ENCODE measurements at regions not wholly inside any gene's neighbourhood (a gene's known extent, or its start where the extent isn't known, plus 50 kb on each side); places are given as distances from the start of the nearest gene placed in this dataset.

GRCh38 chr10:130817674-130818073 is 493.8 kb downstream of the TCERG1L start:
- WGBS (ENCODE audit: extremely low coverage, insufficient read length, low lambda C conversion rate) = no CpG with 5 or more reads among the region's 6 CpGs
- Mint-ChIP-seq H3K27ac (no peak overlapping the region), H3K36me3 (ENCODE audit: insufficient read depth in 1 of 3, low read depth in 3 of 3) (no peaks in the 10 kb centered on the region; a peak in 1 of 7 replicates), H3K4me3 (no peak overlapping the region), H3K4me1 (peaks cover 18 to 19% of the 10 kb centered on the region in 2 experiments), H3K27me3 (ENCODE audit: low read depth) (peaks cover 7% of the 10 kb centered on the region; the same call in 1 of the 2 replicates), H3K9me3 (peaks cover 0 to 5% of the 10 kb centered on the region in 2 experiments; a peak in 3 of 5 replicates)
- Histone ChIP-seq H4K20me1 (ENCODE audit: control insufficient read depth, insufficient read depth, insufficient read length) (no peaks in the 10 kb centered on the region), H3K4me1 (ENCODE audit: insufficient read depth, low read length) (peaks cover 3% of the 10 kb centered on the region; the same call in 1 of the 2 replicates), H3K56ac (ENCODE audit: insufficient read length, low read depth, low read length) (no peak overlapping the region), H3K79me2 (ENCODE audit: insufficient read depth, low read length) (no peaks in the 10 kb centered on the region), H3K18ac (ENCODE audit: insufficient read length, low read depth, low read length) (no peak overlapping the region), H3K14ac (ENCODE audit: insufficient read depth, low read length) (no peak overlapping the region), H3K79me1 (ENCODE audit: insufficient read depth, low read depth, low read length, poor library complexity, severe bottlenecking) (no peaks in the 10 kb centered on the region), H3K9ac (ENCODE audit: extremely low read depth, insufficient read length, low read length) (no peak overlapping the region), H3K27me3 (ENCODE audit: insufficient read depth, low read length) (no peaks in the 10 kb centered on the region), H3K4ac (ENCODE audit: low read depth, low read length) (no peak overlapping the region), H3K9me3 (ENCODE audit: control insufficient read depth, low read depth, low read length) (no peaks in the 10 kb centered on the region), H3T11ph (ENCODE audit: low read length) (no peak overlapping the region), H2AFZ (ENCODE audit: low read length) (no peak overlapping the region), H3K23me2 (ENCODE audit: insufficient read length, low read depth, low read length, poor library complexity, severe bottlenecking) (no peaks in the 10 kb centered on the region), H4K8ac (replicated peaks; ENCODE audit: insufficient read length, low read depth, low read length) (no peak overlapping the region), H4K5ac (ENCODE audit: insufficient read length, low read depth, low read length) (no peak overlapping the region), H2BK12ac (ENCODE audit: insufficient read length, low read depth, low read length) (no peak overlapping the region), H2BK15ac (ENCODE audit: low read depth, low read length) (no peak overlapping the region), H4K91ac (ENCODE audit: insufficient read length, low read depth, low read length) (no peak overlapping the region), H2BK120ac (ENCODE audit: low read depth, low read length, poor library complexity, severe bottlenecking) (no peak overlapping the region), H3K27ac (ENCODE audit: insufficient read length, low read depth, low read length) (no peak overlapping the region), H3K4me2 (ENCODE audit: insufficient read depth, insufficient read length, low read length) (no peak overlapping the region), H3K23ac (ENCODE audit: insufficient read length, low read depth, low read length) (no peak overlapping the region), H2BK20ac (ENCODE audit: low read depth, low read length, poor library complexity, severe bottlenecking) (no peak overlapping the region), H2AK5ac (ENCODE audit: insufficient read length, low read length) (no peak overlapping the region), H2BK5ac (ENCODE audit: insufficient read length, low read length) (no peak overlapping the region)
- no peak for TF ChIP-seq CTCF (conservative IDR thresholded peaks at IDR 0.05)
- DNase-seq = no peak

Data from H9 (cell line).